ENCODE measurements at regions not wholly inside any gene's neighbourhood (a gene's known extent, or its start where the extent isn't known, plus 50 kb on each side); places are given as distances from the start of the nearest gene placed in this dataset.
"Not testable (repeated sequence)": the region's sequence is repeated elsewhere in the genome, so short reads cannot be mapped to it uniquely, and the experiment has no call there.

- DNase-seq, result no peak
These were observed 142.9 kb upstream of the ITGB1 start for GRCh38 chr10:33100781-33101391.

- DNase-seq, result no peak
These were observed 141.7 kb upstream of the ITGB1 start for GRCh38 chr10:33099748-33100147.

DNA sequence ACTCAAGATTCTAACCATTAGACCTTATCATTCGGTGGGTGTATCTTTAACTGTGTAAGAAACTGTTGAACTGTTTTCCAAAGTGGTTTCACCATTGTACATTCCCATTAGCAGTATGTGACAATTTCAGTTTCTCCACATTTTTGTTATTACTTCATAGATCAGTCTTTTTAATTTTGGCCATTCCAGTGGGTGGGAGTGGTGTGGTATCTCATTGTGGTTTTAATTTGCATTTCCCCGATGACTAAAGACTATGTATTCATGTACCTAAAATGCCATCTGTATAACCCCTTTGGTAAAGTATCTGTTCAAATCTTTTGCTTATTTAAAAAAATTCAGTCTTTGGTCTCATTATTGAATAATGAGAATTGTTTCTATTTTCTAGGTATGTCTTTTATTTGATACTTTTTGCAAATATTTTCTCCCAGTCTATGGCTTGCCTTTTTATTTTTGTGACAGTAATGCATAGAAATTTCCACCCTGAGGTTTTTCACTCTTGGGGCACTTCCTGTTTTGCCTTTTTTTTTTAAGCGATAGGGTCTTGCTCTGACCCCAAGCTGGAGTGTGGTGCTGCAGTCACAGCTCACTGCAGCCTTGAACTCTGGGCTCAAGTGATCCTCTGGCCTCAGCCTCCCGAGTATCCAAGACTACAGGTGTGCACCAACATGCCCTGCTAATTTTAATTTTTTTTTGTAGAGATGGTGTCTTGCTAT, 141.1 kb upstream of the ITGB1 start:
- no peak for DNase-seq

DNA sequence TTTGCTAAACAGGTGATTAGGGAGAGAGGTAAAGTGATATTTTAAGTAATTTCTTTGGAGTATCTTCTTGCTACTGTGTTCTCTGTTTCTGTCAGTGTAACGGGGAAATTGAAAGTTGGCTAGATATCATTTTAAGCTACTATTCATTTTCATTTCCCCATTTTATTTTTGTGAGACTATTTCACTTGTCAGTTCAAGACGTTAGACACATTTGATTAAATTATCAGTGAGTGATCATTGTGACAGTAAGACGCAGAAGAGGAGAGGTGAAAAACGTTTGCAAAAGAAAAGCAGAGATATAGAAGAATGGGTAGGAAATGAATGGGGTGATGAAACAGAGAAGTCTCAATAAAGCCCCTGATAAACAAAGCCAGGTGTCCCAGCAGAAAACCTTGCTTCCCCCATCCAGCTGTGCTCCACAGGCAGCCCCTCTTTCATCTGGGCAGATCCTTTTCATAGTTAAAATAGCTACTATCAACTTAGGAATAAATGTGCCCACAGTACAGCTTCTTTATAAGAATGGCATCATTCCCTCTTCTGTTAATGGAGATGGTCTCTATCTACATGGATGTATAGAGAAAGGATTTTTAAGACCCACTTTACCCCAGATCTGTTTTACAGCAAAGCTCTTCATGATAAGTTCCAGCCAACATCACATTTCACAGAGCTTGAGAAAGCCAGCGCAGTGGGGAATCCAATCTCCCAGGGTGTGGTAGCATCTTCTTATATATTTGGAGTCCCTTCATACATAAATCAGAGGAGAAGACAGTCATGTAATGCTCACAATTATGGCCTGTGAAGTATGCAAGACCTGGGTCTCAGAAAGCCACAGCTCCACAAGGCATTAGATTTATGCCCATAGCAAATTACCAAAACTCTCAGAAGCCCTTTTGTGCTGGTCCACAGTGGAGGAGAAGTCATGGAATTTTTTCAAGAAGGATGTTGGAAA, 138.1 kb upstream of the ITGB1 start:
- DNase-seq, result no peak

DNA sequence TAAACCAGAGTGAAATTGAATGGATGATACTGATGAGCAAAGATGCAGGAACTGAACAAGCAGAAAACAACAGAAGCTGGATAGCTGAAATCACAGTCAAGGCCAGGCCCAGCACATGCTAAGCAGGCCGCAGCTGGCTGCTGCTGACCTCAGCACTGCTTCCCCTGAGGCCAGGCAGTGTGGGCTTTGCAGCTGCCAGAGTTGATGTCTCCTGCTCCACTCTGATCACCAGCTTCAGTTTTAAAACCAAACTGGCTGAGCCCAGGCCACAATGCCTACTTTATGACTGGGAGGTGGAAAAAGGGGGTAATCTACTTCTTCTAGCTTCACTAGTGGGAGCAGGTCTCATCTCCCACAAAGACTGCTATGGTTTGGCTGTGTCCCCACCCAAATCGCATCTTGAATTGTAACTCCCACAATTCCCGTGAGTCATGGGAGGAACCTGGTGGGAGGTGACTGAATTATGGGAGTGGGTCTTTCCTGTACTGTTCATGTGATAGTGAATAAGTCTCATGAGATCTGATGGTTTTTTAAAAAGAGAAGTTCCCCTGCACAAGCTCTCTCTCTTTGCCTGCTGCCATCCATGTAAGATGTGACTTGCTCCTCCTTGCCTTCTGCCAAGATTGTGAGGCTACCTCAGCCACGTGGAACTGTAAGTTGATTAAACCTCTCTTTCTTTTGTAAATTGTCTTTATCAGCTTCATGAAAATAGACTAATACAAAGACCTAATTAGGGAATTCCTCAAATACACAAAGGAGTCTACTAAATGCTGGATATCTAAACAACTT, 136.4 kb upstream of the ITGB1 start:
- no peak for DNase-seq

DNA sequence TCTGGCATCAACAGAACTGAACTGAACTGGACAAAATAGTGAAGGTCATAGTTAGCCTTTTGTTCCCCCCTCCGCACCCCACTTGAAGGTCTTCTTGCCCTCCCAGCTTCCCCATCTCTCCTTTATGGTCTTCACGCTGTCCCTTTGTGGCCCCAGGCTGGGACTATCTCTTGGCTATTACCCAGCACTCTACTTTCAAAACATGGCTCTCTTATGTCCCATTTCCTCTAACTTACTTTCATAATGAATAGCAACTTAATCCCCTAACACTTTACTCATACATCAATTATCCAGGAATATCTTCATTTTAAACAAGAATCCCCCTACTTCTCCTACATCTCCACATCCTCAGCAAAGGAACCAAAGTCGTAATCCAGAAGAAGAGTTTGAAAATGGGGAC, 135.3 kb upstream of the ITGB1 start:
- DNase-seq, result no peak

GRCh38 chr10:33092596-33092995, 134.6 kb upstream of the ITGB1 start:
- no peak for DNase-seq

GRCh38 chr10:33091201-33091600, 133.2 kb upstream of the ITGB1 start:
- DNase-seq, result no peak

DNA sequence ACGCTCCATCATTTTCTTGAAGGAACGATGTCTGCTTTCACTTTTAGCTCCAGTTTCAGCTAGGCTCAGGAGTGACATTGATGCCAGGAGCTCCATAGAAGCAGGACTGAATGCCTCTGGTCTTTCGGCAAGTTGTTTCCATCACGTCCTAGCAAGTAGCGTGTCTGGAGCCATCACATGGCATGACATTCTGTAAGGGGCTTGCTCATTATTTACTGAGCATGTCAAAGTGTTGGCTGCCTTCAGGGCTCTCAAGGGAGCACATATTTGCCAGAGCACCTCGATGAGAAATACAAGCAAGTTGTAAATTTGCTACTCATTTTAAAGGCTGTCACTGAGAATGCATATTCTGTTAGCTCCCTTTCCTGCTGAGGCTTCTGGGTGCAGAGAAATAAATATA, 131.0 kb upstream of the ITGB1 start:
- no peak for DNase-seq

DNA sequence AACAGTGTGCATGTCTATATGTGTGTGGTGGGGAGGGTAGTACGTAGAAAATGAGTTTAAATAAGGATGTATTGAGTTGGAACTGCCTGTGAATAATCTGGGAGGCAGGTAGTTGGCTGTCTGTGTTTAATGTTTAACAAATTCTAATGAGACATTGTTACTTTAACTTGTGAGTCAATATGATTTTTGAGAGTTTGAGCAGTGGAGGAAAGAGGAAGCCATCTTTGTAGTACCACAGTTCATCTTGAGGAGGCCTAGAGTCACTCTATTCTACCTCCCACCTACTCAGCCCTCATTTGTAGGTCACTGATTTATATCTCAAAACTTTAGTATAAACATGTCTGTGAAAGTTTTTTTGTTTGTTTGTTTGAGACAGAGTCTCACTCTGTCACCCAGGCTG, 129.9 kb upstream of the ITGB1 start:
- no peak for DNase-seq

DNA sequence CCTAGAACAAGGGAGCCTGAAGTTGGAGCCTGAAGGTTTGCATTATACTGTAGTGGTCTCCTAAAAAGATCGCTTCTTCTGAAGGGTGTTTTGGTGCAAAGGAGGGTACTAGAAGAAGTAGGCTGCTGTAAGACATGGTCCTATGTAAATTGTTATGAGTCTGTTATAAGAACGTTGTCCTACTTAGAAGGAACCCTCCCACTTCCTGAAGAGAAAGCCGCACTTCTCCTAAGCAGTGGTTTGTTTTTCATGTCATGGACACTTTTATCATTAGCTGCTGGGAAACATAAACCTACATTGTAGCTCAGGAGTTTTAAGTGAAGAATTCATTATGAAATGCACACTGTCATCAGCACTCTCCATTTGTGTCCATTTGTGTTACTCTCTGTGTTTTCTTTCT, 129.1 kb upstream of the ITGB1 start:
- DNase-seq, result no peak

- no peak for DNase-seq
These were observed 128.1 kb upstream of the ITGB1 start for GRCh38 chr10:33086100-33086499.

GRCh38 chr10:33085313-33085833, 127.3 kb upstream of the ITGB1 start:
- no peak for DNase-seq

GRCh38 chr10:33084453-33084852, 126.4 kb upstream of the ITGB1 start:
- DNase-seq, result no peak

DNA sequence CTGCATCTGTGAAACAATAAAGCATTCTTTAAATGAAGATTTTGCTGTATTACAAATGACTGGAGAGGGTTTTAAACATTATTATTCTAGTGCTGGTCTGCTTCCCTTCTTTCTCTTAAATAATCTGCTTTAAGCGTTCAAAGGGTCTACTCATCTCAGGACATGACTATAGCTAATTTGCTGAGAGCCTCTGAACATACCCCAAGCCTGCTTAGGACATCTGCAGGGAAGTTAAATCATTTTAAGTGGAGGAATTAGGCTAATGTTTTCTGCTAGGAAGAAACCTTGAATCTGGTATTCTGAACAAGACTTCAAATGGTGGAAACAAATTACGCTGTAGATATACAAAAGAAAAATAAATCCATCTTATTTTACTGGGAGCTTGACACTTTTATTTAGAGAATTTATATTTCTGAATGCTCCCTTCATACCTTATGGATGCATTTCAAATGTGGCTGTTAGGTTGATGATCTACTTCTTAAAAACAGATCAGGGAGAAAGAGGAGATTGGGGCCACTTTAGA, 124.4 kb upstream of the ITGB1 start:
- DNase-seq, result no peak

GRCh38 chr10:33080467-33080866, 122.4 kb upstream of the ITGB1 start:
- DNase-seq, result not testable (repeated sequence)

DNA sequence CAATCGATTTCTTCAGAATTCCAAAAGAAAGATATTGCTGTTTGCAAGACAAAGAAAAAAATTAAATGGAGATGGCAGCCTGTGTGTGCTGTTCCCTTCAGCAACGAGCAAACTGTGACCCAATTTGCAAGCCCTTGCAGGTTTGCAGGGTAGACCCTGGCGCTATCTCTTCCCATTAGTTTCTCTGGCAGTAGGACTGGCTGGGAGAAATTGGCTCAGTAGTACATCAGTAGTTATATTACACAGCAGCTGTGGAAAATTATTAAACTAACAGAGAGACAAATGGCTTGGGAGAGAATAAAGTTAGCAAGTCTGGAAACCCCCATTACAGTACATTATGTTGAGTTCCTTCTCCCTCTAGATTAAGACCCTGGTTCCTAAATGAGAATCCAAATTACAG, 116.4 kb upstream of the ITGB1 start:
- no peak for DNase-seq

- no peak for DNase-seq
These were observed 115.8 kb upstream of the ITGB1 start for GRCh38 chr10:33073641-33074415.

DNA sequence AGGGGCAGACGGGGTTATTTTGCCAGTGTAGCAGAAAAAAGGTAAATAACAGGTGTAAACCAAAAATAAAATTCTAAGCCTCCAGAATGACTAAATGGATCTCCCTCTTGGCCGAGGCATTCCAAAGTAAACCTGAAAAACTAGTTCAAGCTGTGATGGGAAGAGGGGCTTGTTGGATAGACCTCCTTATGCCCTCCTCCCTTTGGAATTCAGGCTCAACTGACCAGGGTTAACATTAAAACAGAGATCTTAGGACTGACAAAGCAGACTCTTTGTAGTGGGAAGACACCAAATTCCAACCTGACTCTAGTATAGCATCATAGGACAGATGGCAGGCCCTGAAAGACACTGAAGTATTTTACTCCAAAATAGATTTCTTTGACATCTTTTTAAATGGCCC, 113.8 kb upstream of the ITGB1 start:
- no peak for DNase-seq

- no peak for DNase-seq
These were observed 112.1 kb upstream of the ITGB1 start for GRCh38 chr10:33070101-33070500.

- no peak for DNase-seq
These were observed 109.9 kb upstream of the ITGB1 start for GRCh38 chr10:33067917-33068316.

DNA sequence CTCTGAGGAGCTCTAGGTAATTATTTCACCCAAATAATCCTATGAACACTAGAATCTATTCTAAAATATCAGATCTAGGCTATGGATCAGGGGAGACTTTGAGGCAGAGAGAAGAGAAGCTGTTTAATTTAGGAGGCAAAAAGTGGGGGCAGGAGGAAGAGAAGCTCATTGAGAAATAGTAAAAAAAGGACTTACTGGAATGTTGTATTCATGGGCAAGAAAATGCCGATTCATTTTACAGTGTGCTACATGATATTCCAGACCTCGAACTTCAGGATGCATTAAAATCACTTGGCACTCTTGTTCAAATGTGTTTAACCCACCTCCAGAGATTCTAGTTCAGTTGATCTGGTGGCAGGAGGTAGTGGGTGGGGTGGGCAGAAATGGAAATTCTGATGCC, 109.5 kb upstream of the ITGB1 start:
- no peak for DNase-seq
